IPS-NIHi7 (cell line): ENCODE measurements at regions not wholly inside any gene's neighbourhood (a gene's known extent, or its start where the extent isn't known, plus 50 kb on each side); places are given as distances from the start of the nearest gene placed in this dataset.

Experiments used
- DNase-seq: peaks from one replicate; pipeline ENCODE4 v3.0.0; 2012; ENCODE audit warnings: mixed read lengths; ENCODE audit errors: extremely low spot score

GRCh38 chr2:185891403-185891802 is 152.8 kb downstream of the FSIP2 start:
- DNase-seq = no peak

DNA sequence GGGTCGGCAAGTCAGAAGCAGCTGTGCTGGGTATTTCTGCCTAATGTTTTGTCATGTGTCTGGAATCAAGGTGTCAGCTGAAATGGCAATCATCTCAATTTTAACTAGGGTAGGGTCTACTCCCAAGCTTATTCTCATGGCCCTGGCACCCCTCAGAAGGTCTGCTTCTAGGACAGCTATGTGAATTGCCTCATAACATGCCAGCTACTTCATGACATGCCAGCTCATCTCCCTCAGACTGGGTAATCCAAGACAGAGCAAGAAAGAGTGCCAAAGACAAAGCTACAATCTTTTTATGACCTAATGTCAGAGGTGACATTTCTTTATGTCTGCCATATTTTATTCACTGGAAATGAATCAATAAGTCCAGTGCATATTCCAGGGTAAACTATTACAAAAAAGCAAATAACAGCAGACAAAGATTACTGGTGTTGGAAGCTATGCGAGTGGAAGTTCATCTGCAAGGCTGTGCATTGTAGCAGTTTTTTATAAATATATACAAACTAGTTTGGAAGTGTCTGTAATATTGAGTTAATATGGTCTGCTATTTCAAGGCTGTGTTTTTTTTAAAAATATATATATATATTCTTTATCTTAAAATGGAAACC is 153.3 kb downstream of the FSIP2 start:
- DNase-seq = no peak

DNA sequence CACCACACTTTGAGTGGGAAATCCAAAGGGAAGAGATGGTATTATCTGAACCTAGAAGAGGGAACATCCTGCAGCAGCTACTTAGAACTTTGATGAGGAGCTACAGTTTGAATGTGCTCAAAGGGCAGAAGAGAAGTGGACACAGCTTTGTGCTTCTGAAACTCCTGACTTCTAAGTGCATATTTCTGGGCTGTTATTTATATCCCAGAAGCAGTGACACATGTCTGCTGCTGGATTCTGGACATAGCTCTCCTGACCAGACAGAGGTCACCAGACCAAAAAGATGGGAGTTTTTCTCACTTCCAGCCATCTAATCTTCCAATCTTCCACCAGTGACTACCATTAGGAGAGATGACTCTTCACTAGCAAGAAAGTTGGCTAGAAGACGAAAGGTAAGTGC is 153.9 kb downstream of the FSIP2 start:
- no peak for DNase-seq

DNA sequence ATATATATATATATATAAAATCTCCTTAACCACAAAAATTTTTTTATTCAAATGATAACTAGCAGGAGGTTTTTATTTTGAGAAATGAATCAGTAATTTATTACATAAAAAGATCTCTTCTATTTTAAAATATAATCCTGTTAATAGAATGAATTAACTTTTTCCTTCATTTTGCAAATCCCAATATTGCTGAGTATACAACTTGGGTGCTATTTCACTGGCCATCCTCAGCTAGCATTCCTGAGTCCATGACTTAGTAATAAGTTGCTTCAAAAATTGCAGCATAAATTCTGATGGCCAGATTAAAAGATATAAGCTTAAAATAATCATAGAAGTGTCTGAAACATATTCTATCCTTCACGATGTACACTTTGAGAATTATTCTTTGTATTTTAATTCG is 155.6 kb downstream of the FSIP2 start:
- DNase-seq = no peak

DNA sequence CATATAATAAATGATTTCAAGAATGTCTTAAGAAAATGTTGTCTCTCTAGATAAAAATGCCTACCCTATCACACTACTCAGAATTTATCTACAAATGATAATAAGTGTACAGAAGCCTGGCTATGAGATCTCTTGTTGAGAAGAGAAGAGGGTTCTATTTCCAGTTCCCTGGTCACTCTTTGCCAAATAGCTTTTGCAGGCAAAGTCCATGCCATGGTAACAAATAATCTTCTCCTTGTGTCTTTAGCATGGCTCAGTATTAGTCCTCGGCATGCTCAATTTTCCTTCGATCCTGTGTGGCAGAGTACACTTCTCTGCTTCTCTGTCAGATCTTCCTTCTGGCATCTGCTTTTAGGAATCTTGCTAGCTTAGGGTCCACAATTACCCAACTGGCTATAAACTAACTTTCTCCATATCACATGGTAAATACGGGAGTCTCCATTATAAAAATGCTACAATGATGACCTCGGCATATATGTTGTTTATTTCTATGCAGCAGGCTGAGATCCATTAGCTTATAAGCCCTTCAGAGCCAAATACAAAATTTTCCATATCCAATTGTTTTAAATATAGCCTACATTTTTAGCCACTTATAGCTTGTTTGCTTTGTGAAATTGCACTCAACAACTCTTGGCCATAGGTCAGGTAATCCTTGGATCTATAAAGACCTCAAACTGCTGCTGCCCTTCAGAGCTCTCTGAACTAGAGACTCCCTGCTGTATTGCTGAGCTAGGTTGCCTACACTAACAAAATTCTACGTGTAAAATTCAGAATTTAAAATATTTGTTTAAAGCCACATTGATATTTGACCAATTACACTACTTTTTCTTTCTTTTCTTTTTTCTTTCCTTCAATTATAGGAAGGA is 157.5 kb downstream of the FSIP2 start:
- no peak for DNase-seq

DNA sequence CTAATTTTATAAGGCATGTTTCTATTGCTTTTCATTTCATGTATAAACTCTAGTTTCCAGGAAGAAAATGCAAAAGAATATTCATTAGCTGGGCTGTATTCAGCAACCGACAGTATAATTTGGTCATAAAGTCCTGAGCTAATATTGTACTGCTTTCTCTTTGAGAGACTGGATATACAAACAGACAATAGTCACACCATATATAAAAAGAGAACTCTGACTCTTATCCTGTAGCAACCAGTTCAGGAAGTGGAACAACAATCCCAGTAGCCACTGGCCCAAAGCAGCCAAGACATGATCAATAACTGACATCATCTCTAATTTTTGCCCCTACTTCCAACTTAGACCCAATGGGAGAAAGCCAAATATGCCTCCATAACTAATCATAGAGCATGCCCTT is 160.8 kb downstream of the FSIP2 start:
- DNase-seq = no peak

- no peak for DNase-seq
Observed at GRCh38 chr2:185919155-185919554, 180.6 kb downstream of the FSIP2 start.

DNA sequence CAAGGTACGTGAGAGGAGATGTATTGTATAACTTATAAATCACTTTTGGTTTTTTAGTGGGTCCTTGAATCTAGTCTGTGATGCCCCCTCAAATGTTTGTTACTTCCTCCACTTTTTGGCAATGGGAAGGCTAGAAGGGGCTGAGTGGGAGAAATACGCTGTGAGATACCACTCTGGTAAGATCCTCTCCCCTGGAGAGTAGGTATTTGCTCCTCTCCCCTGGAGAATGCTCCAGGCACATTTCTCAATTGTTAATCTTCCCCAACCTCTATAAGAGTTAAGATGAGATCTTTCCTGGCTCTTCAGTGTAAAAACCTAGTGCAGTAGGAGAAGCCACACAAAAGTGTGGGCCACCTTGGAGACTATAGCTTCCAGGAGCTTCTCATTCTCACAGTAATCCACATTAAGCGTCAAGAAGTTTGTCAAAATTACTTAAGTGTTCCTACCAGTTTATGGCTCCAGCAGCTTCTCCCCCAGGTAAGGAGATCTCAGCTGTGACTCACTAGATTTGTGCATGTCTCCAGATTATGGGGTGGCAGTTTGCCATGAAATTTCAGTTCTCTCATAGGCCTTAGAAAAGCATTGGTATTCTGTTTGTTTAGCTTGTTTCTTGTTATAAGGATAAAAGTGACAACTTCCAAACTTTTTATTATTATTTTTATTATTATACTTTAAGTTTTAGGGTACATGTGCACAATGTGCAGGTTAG is 182.6 kb downstream of the FSIP2 start:
- peak; percentile 30 for DNase-seq

- DNase-seq = no peak
Observed at GRCh38 chr2:185934232-185934631, 195.6 kb downstream of the FSIP2 start.

- DNase-seq = no peak
Observed at GRCh38 chr2:185939858-185940257, 201.3 kb downstream of the FSIP2 start.

DNA sequence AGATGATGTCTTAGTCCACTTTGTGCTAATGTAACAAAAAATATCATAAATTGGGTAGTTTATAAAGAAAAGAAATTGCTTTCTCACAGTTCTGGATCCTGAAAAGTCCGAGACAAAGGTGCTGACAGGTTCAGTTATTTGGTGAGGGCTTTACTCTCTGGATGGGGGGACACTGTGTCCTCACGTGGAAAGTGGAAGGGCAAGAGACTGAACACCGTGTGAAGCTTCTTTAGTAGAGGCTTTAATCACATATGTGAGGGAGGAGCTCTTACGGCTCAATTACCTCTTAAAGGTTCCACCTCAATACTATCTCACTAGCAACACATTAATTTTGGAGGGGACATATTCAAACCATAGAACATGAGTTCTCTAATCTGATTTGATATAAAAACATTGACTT is 204.3 kb downstream of the FSIP2 start:
- no peak for DNase-seq

- DNase-seq = no peak
Observed at GRCh38 chr2:185947722-185948121, 209.1 kb downstream of the FSIP2 start.

DNA sequence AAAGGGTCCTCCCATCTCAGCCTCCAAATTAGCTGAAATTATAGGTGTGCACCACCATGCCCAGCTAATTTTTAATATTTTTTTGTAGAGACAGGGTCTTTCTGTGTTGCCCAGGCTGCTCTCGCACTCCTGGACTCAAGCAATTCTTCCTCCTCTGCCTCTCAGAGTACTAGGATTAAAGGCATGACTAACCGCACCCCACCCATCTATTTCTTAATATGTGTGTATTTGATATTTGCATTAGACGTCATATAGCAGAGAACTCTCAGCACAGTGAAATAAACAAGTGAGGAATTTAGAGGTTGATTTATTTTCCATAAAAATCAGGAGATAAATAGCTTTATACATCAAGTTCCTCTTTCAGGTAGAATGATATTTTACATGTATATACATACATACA is 213.5 kb downstream of the FSIP2 start:
- DNase-seq = no peak

- no peak for DNase-seq
Observed at GRCh38 chr2:185954389-185954788, 215.8 kb downstream of the FSIP2 start.

DNA sequence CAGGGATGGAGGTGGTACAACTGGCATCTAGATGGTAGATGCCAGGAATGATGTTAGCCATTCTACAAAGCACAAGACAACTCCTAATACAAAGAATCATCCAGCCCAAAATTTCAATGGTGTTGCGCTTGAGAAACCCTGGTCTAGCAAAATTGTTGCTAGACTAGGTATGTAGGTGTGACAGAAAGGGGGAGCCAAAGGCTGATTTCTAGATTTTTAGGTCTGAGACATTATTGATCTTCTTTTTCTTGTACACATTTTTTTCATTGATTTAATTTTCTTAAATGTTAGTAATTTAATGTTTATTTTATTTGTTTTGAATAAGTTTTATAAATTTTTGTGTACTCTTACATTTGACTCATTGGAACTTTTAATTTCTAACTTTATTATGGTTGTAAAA is 216.4 kb downstream of the FSIP2 start:
- DNase-seq = no peak

DNA sequence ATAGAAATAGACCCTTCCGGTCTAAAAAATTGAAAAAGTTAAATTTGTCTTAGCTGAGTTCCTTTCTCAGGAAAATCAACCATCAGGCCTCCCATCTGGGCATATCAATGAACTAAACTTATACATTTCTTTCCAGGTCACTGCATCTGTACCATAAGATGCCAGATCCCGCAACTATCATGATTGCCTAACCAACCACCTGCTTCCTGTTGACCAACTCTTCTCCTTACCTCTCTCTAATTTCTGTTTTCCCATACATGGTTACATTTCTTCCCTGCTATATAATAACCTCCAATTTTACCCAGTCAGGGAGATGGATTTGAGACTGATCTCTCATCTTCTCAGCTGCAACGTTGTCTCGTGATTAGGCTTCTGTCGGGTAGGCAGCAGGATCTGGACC is 228.7 kb downstream of the FSIP2 start:
- no peak for DNase-seq

GRCh38 chr2:185970148-185970852 is 231.7 kb downstream of the FSIP2 start:
- no peak for DNase-seq

DNA sequence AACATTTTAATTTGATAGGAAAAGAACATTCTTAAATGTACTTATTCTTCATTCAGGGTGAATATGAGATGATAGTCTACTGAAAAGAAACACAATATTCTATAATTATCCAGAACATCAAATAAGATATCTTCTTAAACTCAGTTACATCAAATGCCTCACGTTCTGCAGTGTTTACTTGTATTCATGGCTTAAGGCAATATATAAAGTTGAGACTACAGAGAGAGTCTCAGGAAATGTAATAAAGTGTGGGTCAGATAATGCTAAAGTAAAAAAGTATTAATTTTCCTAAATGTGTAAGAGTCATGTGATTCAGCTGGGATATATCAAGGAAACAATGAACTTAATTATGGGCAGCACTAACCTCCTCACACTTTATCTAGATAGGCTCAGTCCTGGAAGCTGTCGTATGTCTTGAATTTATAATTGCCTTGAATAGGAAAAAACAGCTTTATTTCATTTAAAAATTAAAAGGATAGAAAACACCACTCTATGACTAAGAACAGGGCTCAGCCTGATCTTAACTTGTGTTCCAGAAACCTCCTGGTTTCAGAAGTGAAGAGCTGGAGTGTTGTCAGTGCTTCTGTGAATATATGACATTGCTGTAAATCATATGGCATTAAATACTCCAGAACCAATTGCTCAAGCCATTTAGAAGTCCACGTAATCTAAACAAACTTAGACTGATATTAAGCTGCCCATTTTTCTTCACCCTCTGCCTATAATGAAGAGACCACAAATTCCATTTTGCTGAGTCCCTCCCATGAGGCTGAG is 240.2 kb downstream of the FSIP2 start:
- no peak for DNase-seq

DNA sequence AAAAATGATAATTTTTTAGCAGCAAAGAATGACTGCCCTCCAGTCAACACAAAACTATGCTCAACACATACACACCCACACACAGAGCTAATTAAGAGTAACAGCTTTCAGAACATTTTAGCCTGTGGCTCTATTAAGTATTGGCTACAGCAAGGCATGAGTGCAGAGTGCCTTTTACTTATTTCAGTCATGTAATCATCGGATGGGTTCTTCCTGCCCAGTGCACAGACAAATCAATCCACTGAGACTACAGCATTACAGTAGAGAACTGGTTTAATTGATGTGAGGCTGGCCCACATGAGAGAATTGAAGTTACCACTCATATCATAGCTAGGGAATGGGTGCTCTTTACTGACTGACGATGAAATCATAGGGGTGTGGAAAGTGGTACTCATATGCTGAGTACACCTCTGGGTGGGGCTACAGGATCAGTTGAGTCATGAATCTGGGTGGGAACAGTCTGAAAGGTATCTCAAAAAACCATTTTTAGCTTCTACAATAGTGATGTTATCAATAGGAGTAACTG is 241.0 kb downstream of the FSIP2 start:
- DNase-seq = no peak

DNA sequence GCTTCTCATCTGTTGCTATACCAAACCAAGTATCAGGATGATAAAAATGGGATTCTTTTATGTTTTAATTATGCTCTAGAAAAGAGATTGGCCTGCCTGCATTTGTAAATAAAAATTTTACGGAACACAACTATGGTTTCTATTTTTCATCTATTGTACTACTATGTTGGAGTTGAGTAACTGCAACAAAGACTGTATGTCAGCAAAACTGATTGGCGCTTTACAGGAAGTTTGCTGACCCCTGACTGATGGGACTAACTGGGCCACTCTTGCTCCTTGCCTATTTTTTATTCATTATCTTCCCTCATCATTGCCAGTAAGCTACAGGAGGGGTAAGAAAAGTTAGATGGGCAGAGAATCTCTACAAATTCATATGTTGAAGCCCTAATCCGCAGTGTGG is 242.3 kb downstream of the FSIP2 start:
- DNase-seq = no peak

GRCh38 chr2:185984670-185985069 is 246.1 kb downstream of the FSIP2 start:
- DNase-seq = no peak
